HG02943 (cell line): ENCODE measurements at regions not wholly inside any gene's neighbourhood (a gene's known extent, or its start where the extent isn't known, plus 50 kb on each side); places are given as distances from the start of the nearest gene placed in this dataset.

ENCODE experiments used
- ATAC-seq: cut with Tn5 transposase; IDR thresholded peaks from one replicate; pipeline ENCODE4 v1.9.1; 2021; ENCODE audit warnings: mild to moderate bottlenecking, low read depth, moderate library complexity; ENCODE audit not compliant: unreplicated experiment

DNA sequence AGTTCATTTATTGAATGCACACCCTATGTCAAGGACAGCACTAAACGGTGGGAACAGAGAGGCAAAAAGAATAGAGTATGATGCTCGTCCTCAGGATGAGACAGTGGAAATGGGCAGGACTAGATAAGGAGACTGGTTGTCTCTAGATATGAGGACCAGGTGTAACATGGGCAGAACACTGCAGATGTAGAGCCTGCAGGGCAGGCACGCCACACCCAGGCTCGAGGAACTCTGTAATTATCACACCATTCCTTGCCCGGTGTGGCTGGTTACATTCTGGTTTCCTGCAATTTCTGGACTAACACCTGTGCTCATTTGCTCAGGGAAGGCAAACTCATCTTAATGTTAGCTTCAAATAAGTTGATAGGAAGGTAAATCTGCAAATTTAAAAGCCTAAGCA, 334.4 kb downstream of the DHX15 start:
- ATAC-seq: no peak

DNA sequence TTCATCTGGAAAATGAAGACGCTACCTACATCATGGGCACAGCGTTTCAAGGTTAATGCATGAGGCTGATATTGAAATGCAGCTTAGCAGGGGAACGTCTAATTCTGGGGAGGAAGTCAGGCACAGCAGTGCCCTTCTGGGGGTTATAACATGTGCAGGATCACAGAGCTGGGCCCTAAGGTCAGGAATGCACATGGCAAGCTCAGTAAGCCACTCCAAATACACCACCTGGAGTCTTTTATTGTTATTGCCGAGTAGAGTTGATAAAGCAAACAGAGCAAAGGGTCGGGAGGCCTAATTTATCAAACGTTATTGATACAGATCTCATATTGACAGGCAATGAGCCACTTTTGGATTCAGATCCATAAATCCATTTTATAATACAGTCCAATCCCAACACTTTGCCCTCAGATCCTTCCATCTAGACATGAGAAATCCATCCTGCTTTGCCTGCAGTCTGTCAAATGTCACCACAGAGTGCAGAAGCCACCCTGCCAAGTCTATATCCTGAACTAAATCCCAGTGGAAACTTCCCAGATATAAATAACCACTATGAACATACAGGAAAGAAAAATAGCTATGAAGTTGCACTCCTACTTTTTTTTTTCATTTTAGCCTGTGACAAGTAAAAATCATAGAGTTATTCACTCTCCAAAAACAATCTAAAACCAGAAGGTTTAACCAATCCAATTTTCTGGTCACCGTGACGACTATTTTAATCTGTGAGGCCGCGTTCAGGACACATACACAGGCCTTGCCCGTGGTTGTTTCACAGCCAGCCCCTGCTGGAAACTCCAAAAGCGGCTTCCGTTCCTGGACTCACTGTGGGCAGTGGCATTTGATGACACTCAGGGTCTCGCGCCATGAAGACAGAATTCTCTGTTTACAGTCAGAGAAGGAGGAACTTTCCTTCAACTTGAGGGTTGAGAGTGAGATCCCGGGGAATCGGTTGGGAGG, 335.4 kb downstream of the DHX15 start:
- no peak for ATAC-seq

DNA sequence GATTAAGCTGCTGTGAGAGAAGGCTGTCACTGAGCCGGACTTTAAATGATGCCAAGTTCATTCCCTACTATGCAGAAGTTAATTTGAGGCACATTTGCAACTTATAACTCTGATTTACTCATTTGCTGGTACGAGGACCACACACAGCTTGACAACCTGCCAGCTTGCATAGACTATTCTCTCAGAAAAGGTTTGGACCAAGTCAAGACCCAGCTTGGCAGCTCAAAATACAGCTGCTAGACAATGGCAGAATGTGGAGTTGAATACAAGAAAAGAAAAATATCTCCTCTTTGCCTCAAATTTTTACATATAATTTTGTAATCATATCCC, 338.9 kb downstream of the DHX15 start:
- no peak for ATAC-seq

DNA sequence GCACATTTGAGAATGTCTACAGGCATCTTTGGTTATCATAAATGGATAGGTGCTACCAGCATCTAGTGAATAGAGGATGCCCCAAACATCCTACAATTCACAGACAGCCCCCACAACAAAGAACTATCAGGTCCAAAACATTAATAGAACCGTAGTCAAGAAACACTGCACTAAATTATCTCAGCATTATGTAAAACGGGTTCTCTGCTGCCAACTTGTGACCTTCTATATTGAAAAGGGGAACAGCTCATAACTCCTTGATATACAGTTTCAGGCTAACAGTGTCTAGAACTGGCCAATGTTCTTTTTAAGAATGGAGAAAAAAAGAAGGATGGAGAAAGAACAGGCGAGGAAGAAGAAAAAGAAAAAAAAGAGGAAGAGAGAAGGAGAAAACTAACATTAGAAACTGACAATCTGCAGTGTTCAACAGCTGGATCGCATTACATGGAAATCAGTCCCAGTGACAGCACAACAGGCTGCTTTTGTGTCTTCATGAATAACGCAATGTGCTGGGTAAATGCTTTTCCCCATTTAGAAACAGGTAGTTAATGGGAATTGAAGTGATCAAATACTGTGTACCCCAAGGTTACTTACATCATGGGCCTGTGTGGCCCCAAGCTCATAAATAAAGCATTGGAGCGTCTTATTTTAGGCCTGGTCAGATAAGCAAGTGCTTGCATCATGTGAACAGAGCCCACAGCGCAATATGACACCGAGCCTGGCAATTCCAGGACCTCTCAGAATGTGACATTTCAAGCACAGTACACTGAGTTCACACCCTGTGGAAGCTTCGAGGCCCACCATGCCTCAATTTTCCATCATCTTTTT, 339.5 kb downstream of the DHX15 start:
- no peak for ATAC-seq

DNA sequence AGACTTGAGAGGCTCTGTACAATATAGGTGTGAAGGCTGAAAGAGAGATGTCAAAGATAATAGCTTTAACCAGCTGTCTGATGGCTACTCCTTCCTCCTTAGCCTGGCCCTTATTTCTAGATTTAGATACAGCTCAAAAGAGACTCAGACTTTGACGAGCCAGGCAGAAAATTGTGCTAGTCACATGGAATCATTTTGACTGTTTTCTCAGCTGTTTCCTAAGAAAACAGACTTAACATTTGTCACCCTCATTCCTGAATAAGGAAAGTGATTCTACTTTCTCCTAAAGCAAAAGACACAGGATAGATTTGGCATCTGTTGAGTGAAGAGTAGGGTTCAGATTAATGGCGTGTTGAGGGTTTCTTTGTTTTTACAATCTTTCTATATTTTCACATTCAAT, 340.7 kb downstream of the DHX15 start:
- ATAC-seq: no peak

DNA sequence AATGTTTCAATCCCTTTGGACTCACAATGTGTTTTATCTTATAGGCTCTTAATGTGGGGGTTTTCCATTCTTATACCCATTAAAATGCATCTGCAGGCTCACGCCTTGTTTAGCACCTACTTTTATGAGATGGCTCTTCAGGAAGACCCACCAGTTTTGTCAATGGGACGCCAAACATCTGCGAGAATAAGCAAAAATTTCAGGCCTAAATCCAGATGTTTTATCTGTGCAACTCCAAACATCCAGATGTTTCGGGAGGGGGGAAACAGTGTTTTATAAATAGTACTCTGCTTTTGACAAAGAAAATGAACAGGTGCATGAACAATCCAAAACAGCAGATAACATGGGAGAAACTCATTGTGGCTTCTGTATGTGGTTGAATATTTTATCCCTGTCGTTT, 342.8 kb downstream of the DHX15 start:
- no peak for ATAC-seq

DNA sequence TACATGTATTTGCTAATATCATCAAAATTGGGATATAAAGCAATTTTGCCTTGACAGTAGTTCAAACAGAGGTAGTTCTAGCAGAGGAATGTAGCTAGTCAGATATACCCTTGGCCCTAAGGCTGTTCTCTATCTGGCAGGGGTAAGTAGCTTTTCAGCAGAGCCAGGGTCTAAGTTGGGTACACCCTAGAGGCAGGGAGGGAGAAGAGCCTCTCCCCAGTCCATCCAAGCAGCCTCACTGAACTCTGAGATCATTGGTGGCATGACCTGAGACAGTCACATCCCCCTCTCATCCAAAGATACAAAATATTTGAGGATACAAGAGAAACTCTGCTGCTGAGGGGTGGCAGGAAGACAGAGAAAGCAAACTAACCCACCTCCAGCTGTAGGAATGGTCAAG, 343.7 kb downstream of the DHX15 start:
- ATAC-seq: no peak

DNA sequence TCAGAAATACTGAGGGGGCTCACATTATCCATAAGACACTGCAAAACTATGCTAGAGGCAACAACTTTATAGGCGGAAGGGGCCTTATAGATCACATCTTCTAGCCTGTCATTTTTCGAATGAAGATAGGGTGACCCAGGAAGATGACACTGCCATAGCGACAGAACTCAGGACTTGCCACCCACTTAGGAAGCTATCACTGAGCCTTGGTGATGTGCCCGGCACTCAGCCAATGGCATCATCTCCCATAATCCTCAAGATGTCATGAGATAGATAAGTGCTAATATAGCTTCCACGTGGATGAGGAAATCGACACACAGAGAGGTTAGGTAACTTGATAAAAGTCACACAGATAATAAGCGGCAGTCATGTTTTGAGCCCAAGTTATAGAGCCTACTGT, 346.6 kb downstream of the DHX15 start:
- ATAC-seq: no peak

DNA sequence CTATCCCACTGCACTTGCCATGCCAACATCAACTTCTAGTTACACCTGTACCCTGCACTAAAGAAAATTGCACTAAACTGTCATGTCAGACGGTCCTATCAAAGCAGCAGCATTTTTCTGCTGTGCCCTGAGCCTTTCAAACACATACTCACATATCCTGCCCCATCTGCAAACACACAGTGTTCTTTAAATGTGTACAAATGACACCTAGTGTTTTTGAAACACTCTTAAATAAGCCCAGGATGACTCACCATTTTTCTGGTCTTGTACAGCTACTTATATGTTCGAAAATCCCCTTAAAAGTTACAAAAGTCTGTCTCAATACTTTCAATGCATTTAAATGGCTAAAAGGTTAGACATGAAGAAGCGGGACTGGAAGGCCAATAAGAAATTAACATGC, 346.7 kb upstream of the PPARGC1A start:
- ATAC-seq: no peak

DNA sequence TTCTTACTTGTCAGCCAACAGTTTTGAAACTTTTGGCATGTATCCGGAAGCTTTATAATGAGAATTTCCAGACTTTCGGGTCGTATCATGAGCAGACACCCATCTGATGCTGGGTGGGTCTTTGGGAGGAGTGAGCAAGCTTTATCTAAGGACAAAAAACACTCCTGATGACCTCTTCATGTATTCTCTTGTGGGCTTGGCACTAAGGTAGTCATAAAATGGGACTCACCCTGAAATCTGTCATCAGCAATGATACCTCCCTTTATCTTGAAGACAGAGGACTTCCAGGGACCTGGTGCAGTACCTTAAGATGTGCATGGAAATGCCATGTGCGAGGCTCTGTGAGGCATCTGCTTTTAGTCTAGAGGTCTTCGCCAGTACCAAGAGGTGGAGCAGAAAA, 346.3 kb upstream of the PPARGC1A start:
- ATAC-seq: no peak

DNA sequence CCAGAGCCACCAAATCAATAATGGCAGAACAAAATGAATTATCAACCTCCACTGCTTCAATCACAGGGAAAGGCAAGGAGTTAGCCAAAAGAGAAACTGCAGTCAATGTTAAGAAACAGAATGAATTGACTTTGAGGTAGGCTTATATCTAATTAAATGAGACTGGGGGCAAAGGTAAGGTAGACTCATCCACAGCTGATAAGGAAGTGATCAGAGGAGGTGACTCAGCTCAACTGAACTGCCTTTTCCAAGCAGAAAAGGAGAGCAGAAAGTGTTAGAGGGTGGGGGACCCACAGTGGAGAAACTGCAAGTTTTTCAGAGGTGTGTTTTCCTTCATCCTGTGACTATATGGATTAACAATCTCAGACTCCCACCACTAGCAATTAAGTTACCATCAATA, 345.8 kb upstream of the PPARGC1A start:
- no peak for ATAC-seq

DNA sequence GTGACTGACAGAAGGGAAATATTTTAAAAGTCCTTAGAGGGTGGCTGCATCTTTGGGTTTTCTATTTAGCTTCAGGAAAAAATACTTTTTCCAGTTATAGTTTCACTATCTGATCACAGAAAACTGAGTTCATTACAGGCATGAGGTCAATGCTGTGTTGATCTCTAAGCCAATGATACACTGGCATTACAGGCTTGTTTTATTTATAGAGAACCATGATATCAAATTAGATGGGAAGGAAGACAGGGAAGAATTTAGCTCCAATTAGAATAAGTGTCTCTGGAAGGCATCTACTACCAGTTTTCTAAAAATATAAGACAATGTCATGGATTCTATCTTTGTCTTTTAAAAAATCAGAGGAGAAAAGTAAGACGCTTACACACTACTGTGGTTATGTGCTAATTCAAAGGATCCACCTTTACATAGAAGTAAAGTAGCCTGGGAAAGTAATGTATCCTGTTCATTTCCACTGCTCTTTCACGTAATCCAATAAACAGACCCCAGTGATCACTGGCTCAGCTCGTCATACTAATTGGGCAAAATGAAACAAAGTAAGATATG, 344.5 kb upstream of the PPARGC1A start:
- no peak for ATAC-seq

DNA sequence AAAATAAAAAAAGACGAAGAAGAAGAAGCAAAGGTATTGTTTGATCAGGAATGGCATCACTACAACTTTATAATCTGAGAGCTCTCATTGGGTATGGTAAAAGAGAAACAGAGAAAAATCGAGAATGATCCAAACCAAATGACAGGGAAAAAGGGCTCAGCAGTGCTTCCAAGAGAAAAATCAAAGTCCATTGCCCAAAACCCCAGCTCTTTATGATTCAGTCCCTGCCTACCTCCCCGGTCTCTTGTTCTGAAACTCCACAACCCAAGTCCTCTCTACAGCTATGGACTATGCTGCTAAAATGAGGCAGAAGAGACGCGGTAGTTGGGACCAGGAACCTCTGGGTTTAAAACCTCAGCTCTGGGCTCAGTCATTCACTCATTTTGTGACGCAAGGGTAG, 341.1 kb upstream of the PPARGC1A start:
- no peak for ATAC-seq

DNA sequence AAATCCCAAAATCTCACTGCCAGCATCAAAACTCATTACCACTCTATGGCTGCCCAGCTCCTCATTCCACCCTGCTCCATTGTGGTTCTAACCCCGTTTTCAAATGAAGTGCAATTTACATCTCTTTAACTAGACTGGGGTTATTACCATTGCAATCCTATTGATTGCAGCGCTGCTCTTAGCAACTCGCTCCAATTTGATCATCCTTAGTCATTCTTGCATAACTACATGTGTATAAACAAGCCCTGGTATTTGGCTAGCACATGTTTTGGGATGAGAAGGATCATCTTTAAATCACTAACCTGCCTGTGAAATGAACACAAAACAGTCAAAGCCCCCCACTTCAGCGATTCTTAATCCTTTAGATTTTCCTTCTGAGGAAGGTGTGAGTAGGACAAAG, 340.1 kb upstream of the PPARGC1A start:
- ATAC-seq: no peak

DNA sequence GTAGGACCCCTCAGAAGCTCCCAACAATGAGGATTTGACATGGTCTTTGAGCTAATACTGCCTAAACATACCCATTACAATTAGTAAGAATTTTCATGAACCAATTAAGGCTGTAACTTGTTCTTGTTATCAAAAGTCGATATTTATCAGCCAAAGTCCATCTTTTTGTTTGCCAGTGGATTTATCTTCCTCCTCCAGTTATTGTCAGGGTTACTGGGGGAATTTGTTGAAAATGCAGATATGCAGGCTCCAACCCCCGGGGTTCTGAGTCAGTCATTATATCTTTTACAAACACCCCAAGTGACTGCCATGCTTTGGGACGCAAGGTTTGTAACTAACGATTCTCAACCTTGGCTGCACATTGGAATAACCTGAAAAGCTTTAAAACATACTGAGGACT, 338.8 kb upstream of the PPARGC1A start:
- no peak for ATAC-seq

DNA sequence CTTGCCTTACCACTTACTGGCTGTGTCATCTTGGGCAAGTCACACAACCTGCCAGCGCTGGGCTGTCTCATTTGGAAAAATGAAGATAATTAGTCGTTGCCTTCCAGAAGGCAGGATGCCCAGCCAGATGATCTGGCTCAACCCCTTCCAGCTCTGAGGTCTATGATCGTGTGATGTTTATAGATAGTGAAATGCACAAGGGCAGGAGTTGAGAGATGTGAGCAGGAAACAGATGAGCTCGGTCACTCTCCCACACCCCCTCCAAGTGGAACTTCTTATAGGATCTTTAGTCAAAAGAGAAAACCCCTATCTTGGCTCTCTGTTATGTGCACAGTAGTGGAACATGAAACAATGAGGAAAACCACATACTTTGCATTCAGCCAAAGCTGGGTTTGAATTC, 336.8 kb upstream of the PPARGC1A start:
- no peak for ATAC-seq

DNA sequence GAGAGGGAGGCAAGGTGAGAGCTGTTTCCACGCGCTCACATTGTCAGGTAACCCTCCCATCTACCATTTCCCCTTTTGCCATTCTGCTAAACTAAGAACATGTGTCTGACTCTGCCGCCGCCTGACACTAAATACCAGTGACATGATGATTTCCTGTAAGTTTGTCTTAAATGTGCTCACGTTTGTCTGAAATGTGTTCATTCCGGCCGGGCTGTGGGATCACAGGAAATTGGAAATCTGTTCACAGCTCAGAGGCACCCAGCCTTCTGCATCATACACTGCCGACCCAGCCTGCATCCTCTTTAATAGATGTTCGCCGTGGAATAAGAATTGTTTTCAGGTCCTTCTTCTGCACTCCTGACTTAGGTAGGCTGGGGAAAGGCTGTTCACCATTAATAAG, 336.2 kb upstream of the PPARGC1A start:
- ATAC-seq: no peak

DNA sequence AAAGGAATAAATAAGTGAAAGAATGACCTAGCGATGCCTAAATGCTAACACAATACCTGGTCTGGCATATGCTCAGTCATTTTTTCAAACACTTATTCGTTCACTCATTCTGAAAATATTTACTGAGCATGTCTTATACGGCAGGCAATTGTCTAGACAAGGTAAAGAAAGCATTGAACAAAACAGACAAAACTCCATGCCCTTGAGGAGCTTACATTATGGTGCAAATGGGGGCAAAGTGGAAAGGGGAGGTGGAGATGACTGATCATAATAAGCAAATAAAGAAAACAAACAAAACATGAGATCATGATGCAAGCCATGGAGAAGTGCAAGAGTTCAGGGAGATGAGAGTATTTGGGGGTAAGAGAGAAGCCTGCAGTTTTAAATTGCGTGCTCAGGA, 334.6 kb upstream of the PPARGC1A start:
- no peak for ATAC-seq

DNA sequence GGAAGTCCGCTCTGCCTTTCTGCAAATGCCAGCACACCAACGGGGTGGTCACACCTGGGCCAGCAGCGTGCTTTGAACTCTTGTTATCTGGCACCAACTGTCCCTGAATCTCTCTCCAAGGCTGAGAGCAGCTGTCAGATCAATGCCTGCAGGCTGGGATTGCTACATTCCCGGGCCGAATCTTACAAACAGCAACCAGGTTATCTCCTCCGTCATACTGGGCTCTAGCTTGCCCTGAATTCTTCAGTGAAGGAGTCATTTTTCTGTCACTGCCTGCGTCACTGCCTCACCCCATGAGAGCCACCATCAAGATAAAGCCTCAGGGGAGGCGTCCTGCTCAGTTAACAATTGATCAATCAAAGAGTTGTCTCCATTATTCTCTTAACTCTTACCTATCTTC, 329.4 kb upstream of the PPARGC1A start:
- ATAC-seq: no peak

DNA sequence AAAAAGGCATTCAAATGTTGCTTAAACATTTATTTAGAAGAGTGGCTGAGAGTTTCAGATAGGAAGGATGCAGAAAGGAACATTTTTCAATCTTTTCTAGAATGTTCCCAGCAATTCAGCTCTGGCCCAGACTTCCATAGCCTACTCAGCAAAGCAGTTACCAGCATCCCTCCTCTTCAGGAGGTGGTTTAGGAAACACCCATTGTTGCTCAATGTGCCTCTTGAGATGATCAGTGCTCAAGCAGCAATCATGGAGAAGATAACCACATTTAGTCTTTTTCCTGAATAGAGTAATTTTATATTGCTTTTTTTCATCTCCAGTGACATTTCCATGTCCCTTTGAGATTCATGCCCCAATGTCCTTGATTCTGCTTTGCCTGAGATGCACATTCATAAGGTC, 328.7 kb upstream of the PPARGC1A start:
- ATAC-seq: no peak

DNA sequence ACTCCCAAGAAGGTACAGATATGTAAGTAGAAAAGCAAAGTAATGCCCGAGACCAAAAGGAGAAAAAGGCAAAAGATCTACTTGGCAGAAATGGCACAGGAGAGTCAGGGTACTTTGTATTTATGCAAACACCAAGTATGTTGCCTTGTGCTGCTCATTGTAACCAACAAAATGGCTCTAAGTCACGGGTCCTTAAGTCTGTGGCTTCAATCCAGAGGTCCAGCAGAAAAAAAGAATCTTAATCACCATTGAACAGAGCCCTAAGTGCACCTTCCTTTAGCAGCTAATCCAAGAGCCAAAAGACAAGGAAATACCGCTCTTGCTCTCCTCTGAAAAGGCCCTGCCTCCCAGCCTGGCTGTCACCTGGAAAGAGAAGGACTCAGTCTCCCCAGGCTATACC, 324.9 kb upstream of the PPARGC1A start:
- no peak for ATAC-seq

DNA sequence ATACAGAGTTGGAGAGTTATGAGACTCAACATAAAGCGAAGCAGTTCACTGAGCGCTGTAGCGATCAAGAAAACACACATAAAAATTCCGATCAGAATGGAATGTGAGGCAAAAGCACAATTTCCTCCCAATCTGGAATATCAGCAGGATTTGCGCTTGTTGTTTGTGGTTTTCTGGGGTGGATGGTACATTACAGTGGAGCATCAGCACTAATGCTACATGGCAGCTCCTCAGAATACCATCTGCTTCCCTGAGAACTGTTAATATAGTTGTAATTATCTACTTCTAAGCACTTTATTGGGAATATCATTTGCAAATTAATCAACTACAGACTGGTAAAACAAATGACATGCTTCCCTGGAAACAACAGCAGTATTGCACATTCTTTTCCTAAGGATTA, 324.1 kb upstream of the PPARGC1A start:
- ATAC-seq: no peak
